Keratinocyte (primary cell): ENCODE measurements at regions not wholly inside any gene's neighbourhood (a gene's known extent, or its start where the extent isn't known, plus 50 kb on each side); places are given as distances from the start of the nearest gene placed in this dataset.

Source experiments
- EZH2 ChIP-seq: IDR thresholded peaks from one replicate; pipeline ENCODE4 v1.6.1; 2012; ENCODE audit warnings: inconsistent platforms, mild to moderate bottlenecking, low read length, moderate library complexity
- TF ChIP-seq, protein P1 (sequence below), 3 experiments: IDR thresholded peaks in 1 of 3; conservative IDR thresholded peaks in 1 of 3; optimal IDR thresholded peaks in 1 of 3; 2 replicates in 2 of 3; 3 replicates in 1 of 3; pipeline versions ENCODE3 to v1.5.1; 2011; ENCODE audit warnings: low read length in 3 of 3, mild to moderate bottlenecking in 3 of 3, moderate library complexity in 2 of 3, control low read depth in 1 of 3, inconsistent platforms in 1 of 3; ENCODE audit not compliant: insufficient read depth in 2 of 3; ENCODE audit errors: extremely low read depth in 1 of 3

DNA sequence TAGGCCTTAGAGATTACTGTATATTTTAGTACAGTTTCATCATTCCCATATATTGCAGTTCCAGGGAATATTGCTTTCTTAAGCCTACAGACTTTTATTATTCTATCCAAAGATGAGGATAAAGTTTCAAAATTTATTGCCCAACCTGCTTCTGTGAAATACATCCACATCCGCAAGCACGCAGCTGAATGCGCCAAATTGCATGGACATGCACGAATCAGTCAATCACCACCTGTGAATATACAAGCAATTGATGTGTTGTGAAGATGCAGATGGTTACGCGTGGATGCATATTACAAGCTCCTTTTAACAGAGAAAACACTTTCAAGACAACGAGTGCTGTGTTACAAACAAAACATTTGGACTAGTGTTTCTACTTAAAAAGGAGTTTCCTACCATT is 577.8 kb upstream of the PLXNA2 start:
- TF ChIP-seq, protein P1, sequence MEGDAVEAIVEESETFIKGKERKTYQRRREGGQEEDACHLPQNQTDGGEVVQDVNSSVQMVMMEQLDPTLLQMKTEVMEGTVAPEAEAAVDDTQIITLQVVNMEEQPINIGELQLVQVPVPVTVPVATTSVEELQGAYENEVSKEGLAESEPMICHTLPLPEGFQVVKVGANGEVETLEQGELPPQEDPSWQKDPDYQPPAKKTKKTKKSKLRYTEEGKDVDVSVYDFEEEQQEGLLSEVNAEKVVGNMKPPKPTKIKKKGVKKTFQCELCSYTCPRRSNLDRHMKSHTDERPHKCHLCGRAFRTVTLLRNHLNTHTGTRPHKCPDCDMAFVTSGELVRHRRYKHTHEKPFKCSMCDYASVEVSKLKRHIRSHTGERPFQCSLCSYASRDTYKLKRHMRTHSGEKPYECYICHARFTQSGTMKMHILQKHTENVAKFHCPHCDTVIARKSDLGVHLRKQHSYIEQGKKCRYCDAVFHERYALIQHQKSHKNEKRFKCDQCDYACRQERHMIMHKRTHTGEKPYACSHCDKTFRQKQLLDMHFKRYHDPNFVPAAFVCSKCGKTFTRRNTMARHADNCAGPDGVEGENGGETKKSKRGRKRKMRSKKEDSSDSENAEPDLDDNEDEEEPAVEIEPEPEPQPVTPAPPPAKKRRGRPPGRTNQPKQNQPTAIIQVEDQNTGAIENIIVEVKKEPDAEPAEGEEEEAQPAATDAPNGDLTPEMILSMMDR (optimal IDR thresholded peaks at IDR 0.05 in 1 of 3, IDR thresholded peaks at IDR 0.05 in 1 of 3, conservative IDR thresholded peaks at IDR 0.05 in 1 of 3; ENCODE audit: extremely low read depth in 1 of 3, insufficient read depth in 2 of 3, low read length in 3 of 3), result no peak
- TF ChIP-seq EZH2, result no peak
